NB4 (cell line): ENCODE measurements at regions not wholly inside any gene's neighbourhood (a gene's known extent, or its start where the extent isn't known, plus 50 kb on each side); places are given as distances from the start of the nearest gene placed in this dataset.

Experiments used
- POLR2A ChIP-seq: IDR thresholded peaks from 2 replicates; pipeline ENCODE4 v1.6.1; 2011; ENCODE audit warnings: mild to moderate bottlenecking; ENCODE audit not compliant: insufficient read length; ENCODE audit errors: extremely low read depth
- TF ChIP-seq, protein P1 (sequence below): IDR thresholded peaks from 2 replicates; pipeline ENCODE4 v1.6.1; 2011; ENCODE audit warnings: low read depth, low read length
- TF ChIP-seq, protein P2 (sequence below): IDR thresholded peaks from one replicate; pipeline ENCODE4 v1.5.1; 2012; ENCODE audit warnings: low read depth, low read length

DNA sequence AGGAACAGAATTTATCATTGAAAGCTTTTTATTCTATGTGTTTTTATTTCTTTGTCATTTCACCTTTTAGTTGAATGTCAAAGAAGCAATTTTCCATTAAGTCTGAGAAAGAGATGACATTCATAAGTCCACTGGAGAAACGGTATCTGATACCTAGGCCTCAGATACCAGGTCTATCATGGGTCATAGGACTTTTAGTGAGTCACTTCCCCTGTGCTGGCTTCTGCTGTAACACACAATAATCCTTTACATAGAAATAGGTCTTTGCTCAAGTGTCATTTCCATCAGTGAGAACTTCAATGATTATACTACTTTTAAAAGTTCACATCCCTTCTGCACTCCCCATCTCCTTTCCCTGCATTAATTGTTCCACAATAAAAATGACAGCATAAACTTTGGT, 125.5 kb upstream of the ARMCX2 start:
- no peak for TF ChIP-seq POLR2A
- TF ChIP-seq, protein P1, sequence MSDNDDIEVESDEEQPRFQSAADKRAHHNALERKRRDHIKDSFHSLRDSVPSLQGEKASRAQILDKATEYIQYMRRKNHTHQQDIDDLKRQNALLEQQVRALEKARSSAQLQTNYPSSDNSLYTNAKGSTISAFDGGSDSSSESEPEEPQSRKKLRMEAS, result no peak
- TF ChIP-seq, protein P2, sequence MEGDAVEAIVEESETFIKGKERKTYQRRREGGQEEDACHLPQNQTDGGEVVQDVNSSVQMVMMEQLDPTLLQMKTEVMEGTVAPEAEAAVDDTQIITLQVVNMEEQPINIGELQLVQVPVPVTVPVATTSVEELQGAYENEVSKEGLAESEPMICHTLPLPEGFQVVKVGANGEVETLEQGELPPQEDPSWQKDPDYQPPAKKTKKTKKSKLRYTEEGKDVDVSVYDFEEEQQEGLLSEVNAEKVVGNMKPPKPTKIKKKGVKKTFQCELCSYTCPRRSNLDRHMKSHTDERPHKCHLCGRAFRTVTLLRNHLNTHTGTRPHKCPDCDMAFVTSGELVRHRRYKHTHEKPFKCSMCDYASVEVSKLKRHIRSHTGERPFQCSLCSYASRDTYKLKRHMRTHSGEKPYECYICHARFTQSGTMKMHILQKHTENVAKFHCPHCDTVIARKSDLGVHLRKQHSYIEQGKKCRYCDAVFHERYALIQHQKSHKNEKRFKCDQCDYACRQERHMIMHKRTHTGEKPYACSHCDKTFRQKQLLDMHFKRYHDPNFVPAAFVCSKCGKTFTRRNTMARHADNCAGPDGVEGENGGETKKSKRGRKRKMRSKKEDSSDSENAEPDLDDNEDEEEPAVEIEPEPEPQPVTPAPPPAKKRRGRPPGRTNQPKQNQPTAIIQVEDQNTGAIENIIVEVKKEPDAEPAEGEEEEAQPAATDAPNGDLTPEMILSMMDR, result no peak
